Muscle of arm (tissue), 1 donor: ENCODE measurements at regions not wholly inside any gene's neighbourhood (a gene's known extent, or its start where the extent isn't known, plus 50 kb on each side); places are given as distances from the start of the nearest gene placed in this dataset.
A peak's percentile ranks its signal among the peaks of the same experiment; 100 is the strongest.

Experiments used
- DNase-seq: peaks from one replicate; pipeline ENCODE4 v3.0.0-alpha.2; 2013

GRCh38 chr13:110097013-110097412 lies 209.9 kb downstream of the COL4A1 start:
- DNase-seq, result no peak

GRCh38 chr13:110092831-110093247 lies 214.1 kb downstream of the COL4A1 start:
- DNase-seq, result no peak

- DNase-seq, result no peak
Measured at GRCh38 chr13:110089815-110090214, 217.1 kb downstream of the COL4A1 start.

- DNase-seq, result no peak
Measured at GRCh38 chr13:110089100-110089499, 217.9 kb downstream of the COL4A1 start.

GRCh38 chr13:110073982-110074381 lies 233.0 kb downstream of the COL4A1 start:
- DNase-seq, result no peak

GRCh38 chr13:110070511-110071120 lies 236.3 kb downstream of the COL4A1 start:
- DNase-seq, result no peak

- DNase-seq, result no peak
Measured at GRCh38 chr13:110070046-110070445, 236.9 kb downstream of the COL4A1 start.

GRCh38 chr13:110068176-110068473 lies 238.8 kb downstream of the COL4A1 start:
- DNase-seq, result no peak

GRCh38 chr13:110067355-110068175 lies 239.4 kb downstream of the COL4A1 start:
- no peak for DNase-seq

GRCh38 chr13:110065780-110066179 lies 241.2 kb downstream of the COL4A1 start:
- DNase-seq, result no peak

GRCh38 chr13:110063490-110064421 lies 243.2 kb downstream of the COL4A1 start:
- no peak for DNase-seq

GRCh38 chr13:110062777-110063442 lies 244.0 kb downstream of the COL4A1 start:
- no peak for DNase-seq

- no peak for DNase-seq
Measured at GRCh38 chr13:110062077-110062776, 244.7 kb downstream of the COL4A1 start.

- no peak for DNase-seq
Measured at GRCh38 chr13:110061270-110061669, 245.7 kb downstream of the COL4A1 start.

GRCh38 chr13:110057052-110057451 lies 249.9 kb downstream of the COL4A1 start:
- no peak for DNase-seq

GRCh38 chr13:110056640-110057039 lies 250.3 kb downstream of the COL4A1 start:
- no peak for DNase-seq

GRCh38 chr13:110055089-110055488 lies 251.9 kb downstream of the COL4A1 start:
- DNase-seq, result no peak

- no peak for DNase-seq
Measured at GRCh38 chr13:110054041-110054440, 252.9 kb downstream of the COL4A1 start.

- DNase-seq, result peak; percentile 51
Measured at GRCh38 chr13:110047496-110047895, 259.5 kb downstream of the COL4A1 start.

- DNase-seq, result no peak
Measured at GRCh38 chr13:110046811-110047210, 260.1 kb downstream of the COL4A1 start.

- no peak for DNase-seq
Measured at GRCh38 chr13:110045919-110046318, 259.5 kb upstream of the IRS2 start.
